H1 (cell line): ENCODE measurements at regions not wholly inside any gene's neighbourhood (a gene's known extent, or its start where the extent isn't known, plus 50 kb on each side); places are given as distances from the start of the nearest gene placed in this dataset.

Experiments used
- CTCF ChIA-PET: fragments of 300-600 bp; sonication (Branson Sonifier 250); formaldehyde crosslinking; loops from one replicate; lab custom pipeline; 2021; ENCODE audit not compliant: partially characterized antibody; lab: Charles Lee
- POLR2A ChIA-PET: fragments of 300-600 bp; sonication (Branson Sonifier 250); formaldehyde crosslinking; loops from one replicate; lab custom pipeline; 2021; ENCODE audit warnings: inconsistent platforms; ENCODE audit not compliant: partially characterized antibody; lab: Charles Lee
- DNase-seq, 2 experiments: peaks; one replicate each; pipeline versions ENCODE4 v3.0.0 to v3.0.0-alpha.2; 2010 to 2022; ENCODE audit warnings: low spot score in 2 of 2, low read depth in 1 of 2, mixed read lengths in 1 of 2
- FAIRE-seq: peaks from 2 replicates; lab custom pipeline; 2011; peaks lifted over from hg19 to GRCh38; lab: Jason Lieb, UNC
- H2AFZ ChIP-seq: 2 replicates; pipeline ENCODE4 v1.8.1; 2012; ENCODE audit warnings: low read length, inconsistent platforms
- H2AK5ac ChIP-seq: 2 replicates; pipeline ENCODE4 v1.6.1; 2013; ENCODE audit warnings: low read depth, low read length
- H2BK120ac ChIP-seq: replicated peaks from 2 replicates; pipeline ENCODE3; 2013; ENCODE audit warnings: low read depth, low read length, inconsistent platforms
- H2BK12ac ChIP-seq: 2 replicates; pipeline ENCODE4 v1.6.1; 2013; ENCODE audit warnings: low read depth, low read length
- H2BK15ac ChIP-seq: 2 replicates; pipeline ENCODE4 v1.6.1; 2013; ENCODE audit warnings: low read length
- H2BK20ac ChIP-seq: 2 replicates; pipeline ENCODE4 v1.6.1; 2013; ENCODE audit warnings: low read length
- H2BK5ac ChIP-seq: 2 replicates; pipeline ENCODE4 v1.6.1; 2013; ENCODE audit warnings: low read depth, low read length
- H3K14ac ChIP-seq: 2 replicates; pipeline ENCODE4 v1.6.1; 2013; ENCODE audit warnings: inconsistent platforms; ENCODE audit not compliant: insufficient read length
- H3K18ac ChIP-seq: 2 replicates; pipeline ENCODE4 v1.6.1; 2013; ENCODE audit warnings: low read length; ENCODE audit errors: extremely low read depth
- H3K23ac ChIP-seq: 2 replicates; pipeline ENCODE4 v1.6.1; 2013; ENCODE audit warnings: inconsistent platforms; ENCODE audit not compliant: insufficient read length
- H3K23me2 ChIP-seq: 2 replicates; pipeline ENCODE4 v1.6.1; 2013; ENCODE audit warnings: low read depth, low read length
- H3K27ac ChIP-seq: 2 replicates; pipeline ENCODE4 v1.6.1; 2011; ENCODE audit warnings: low read depth, low read length, inconsistent platforms
- H3K27me3 ChIP-seq, 4 experiments: replicated peaks in 1 of 4; 1 replicate in 1 of 4; 2 replicates in 3 of 4; pipeline versions ENCODE4 v1.6.1 to v1.8.1; 2011 to 2013; ENCODE audit warnings: low read length in 3 of 4, mild to moderate bottlenecking in 3 of 4, inconsistent platforms in 2 of 4, mixed read lengths in 2 of 4, moderate library complexity in 1 of 4; ENCODE audit not compliant: control insufficient read depth in 3 of 4, insufficient read depth in 3 of 4; ENCODE audit errors: extremely low read depth in 1 of 4
- H3K36me3 ChIP-seq, 4 experiments: 2 replicates each; pipeline versions ENCODE4 v1.6.1 to v1.8.1; 2011 to 2013; ENCODE audit warnings: mild to moderate bottlenecking in 4 of 4, low read length in 3 of 4, moderate library complexity in 2 of 4, control low read depth in 1 of 4, inconsistent platforms in 1 of 4; ENCODE audit not compliant: insufficient read depth in 4 of 4, control insufficient read depth in 2 of 4
- H3K4ac ChIP-seq: replicated peaks from 2 replicates; pipeline ENCODE3; 2013; ENCODE audit warnings: low read length, low read depth, mixed read lengths, inconsistent platforms; ENCODE audit not compliant: insufficient read length
- H3K4me1 ChIP-seq, 4 experiments: replicated peaks in 1 of 4; 1 replicate in 1 of 4; 2 replicates in 3 of 4; pipeline versions ENCODE4 v1.6.1 to v1.8.1; 2011 to 2013; ENCODE audit warnings: low read length in 3 of 4, inconsistent platforms in 2 of 4, mixed read lengths in 1 of 4; ENCODE audit not compliant: insufficient read depth in 4 of 4, control insufficient read depth in 3 of 4
- H3K4me2 ChIP-seq, 2 experiments: 2 replicates each; pipeline versions ENCODE4 v1.6.1 to v1.8.1; 2011 to 2013; ENCODE audit warnings: low read depth in 2 of 2, low read length in 2 of 2, control low read depth in 1 of 2, inconsistent platforms in 1 of 2, mild to moderate bottlenecking in 1 of 2; ENCODE audit not compliant: insufficient read depth in 1 of 2
- H3K4me3 ChIP-seq, 4 experiments: fragments of 200-600, 300-600 bp in 1 of 4; sonication (generic), shearing (Covaris generic), sonication (Bioruptor Twin) in 1 of 4; 2 replicates each; pipeline versions ENCODE4 v1.5.1 to v1.8.1; 2011 to 2016; ENCODE audit warnings: low read length in 4 of 4, low read depth in 3 of 4, control low read depth in 2 of 4, inconsistent platforms in 2 of 4, mild to moderate bottlenecking in 2 of 4, mixed read lengths in 1 of 4, moderate library complexity in 1 of 4; ENCODE audit not compliant: insufficient read depth in 2 of 4; ENCODE audit errors: extremely low read depth in 1 of 4
- H3K56ac ChIP-seq: replicated peaks from 2 replicates; pipeline ENCODE3; 2013; ENCODE audit warnings: low read depth, mild to moderate bottlenecking, mixed read lengths, low read length, inconsistent platforms; ENCODE audit not compliant: insufficient read length
- H3K79me1 ChIP-seq: 2 replicates; pipeline ENCODE4 v1.6.1; 2013; ENCODE audit warnings: low read depth, low read length, control low read depth
- H3K79me2 ChIP-seq, 2 experiments: 2 replicates each; pipeline versions ENCODE4 v1.6.1 to v1.8.1; 2012 to 2013; ENCODE audit warnings: low read length in 2 of 2, mild to moderate bottlenecking in 2 of 2, inconsistent platforms in 1 of 2; ENCODE audit not compliant: insufficient read depth in 2 of 2, control insufficient read depth in 1 of 2
- H3K9ac ChIP-seq, 4 experiments: replicated peaks in 1 of 4; 1 replicate in 1 of 4; 2 replicates in 3 of 4; pipeline versions ENCODE4 v1.6.1 to v1.8.1; 2011 to 2013; ENCODE audit warnings: low read depth in 3 of 4, low read length in 3 of 4, control low read depth in 2 of 4, mild to moderate bottlenecking in 2 of 4, moderate library complexity in 2 of 4, inconsistent platforms in 1 of 4; ENCODE audit errors: extremely low read depth in 1 of 4
- H3K9me3 ChIP-seq, 2 experiments: 2 replicates each; pipeline versions ENCODE4 v1.6.1 to v1.8.1; 2012 to 2013; ENCODE audit warnings: mild to moderate bottlenecking in 2 of 2, moderate library complexity in 2 of 2, control low read depth in 1 of 2, inconsistent platforms in 1 of 2, low read depth in 1 of 2, low read length in 1 of 2, mixed read lengths in 1 of 2; ENCODE audit not compliant: insufficient read depth in 2 of 2
- H4K20me1 ChIP-seq, 2 experiments: replicated peaks in 1 of 2; 2 replicates each; pipeline versions ENCODE3 to v1.8.1; 2011 to 2013; ENCODE audit warnings: inconsistent platforms in 2 of 2, low read length in 2 of 2, mild to moderate bottlenecking in 1 of 2; ENCODE audit not compliant: insufficient read depth in 2 of 2, control insufficient read depth in 1 of 2
- H4K5ac ChIP-seq: 2 replicates; pipeline ENCODE4 v1.6.1; 2013; ENCODE audit warnings: low read length, low read depth, mixed read lengths, inconsistent platforms; ENCODE audit not compliant: insufficient read length
- H4K8ac ChIP-seq: 2 replicates; pipeline ENCODE4 v1.8.0; 2013; ENCODE audit warnings: mild to moderate bottlenecking, moderate library complexity, low read length, inconsistent platforms; ENCODE audit not compliant: insufficient read depth; ENCODE audit errors: extremely low read depth
- H4K91ac ChIP-seq: replicated peaks from 2 replicates; pipeline ENCODE3; 2013; ENCODE audit warnings: low read length, mixed read lengths, inconsistent platforms; ENCODE audit not compliant: insufficient read length
- CTBP2 ChIP-seq: IDR thresholded peaks from 2 replicates; pipeline ENCODE4 v1.7.0; 2011; ENCODE audit warnings: borderline replicate concordance, mild to moderate bottlenecking, moderate library complexity, mixed read lengths, low read length; ENCODE audit not compliant: insufficient read depth, insufficient read length
- EGR1 ChIP-seq: IDR thresholded peaks from 2 replicates; pipeline ENCODE4 v1.6.1; 2011; ENCODE audit warnings: low read depth, low read length, borderline replicate concordance
- EP300 ChIP-seq, 2 experiments: IDR thresholded peaks; 1 replicate in 1 of 2; 2 replicates in 1 of 2; pipeline ENCODE4 v1.6.1; 2011 to 2012; ENCODE audit warnings: low read depth in 2 of 2, low read length in 2 of 2, mild to moderate bottlenecking in 2 of 2, borderline replicate concordance in 1 of 2, inconsistent platforms in 1 of 2, moderate library complexity in 1 of 2
- EZH2 ChIP-seq: fragments of 200-600 bp; sonication (generic); IDR thresholded peaks from 2 replicates; pipeline ENCODE4 v1.7.1; 2012; ENCODE audit warnings: low read depth, mild to moderate bottlenecking, moderate library complexity, low read length, inconsistent platforms; ENCODE audit not compliant: severe bottlenecking
- POLR2A ChIP-seq, 2 experiments: IDR thresholded peaks; 1 replicate in 1 of 2; 2 replicates in 1 of 2; pipeline ENCODE4 v1.6.1; 2011; ENCODE audit warnings: low read depth in 2 of 2, low read length in 2 of 2, mild to moderate bottlenecking in 2 of 2; ENCODE audit errors: control extremely low read depth in 1 of 2
- SIN3A ChIP-seq, 2 experiments: IDR thresholded peaks in 1 of 2; conservative IDR thresholded peaks in 1 of 2; 2 replicates each; pipeline ENCODE4 v1.6.1; 2011 to 2012; ENCODE audit warnings: low read length in 2 of 2, improper control_type of control experiment in 1 of 2, low read depth in 1 of 2, mild to moderate bottlenecking in 1 of 2
- SP1 ChIP-seq: IDR thresholded peaks from 2 replicates; pipeline ENCODE4 v1.6.1; 2011; ENCODE audit warnings: low read depth, low read length
- SRF ChIP-seq: IDR thresholded peaks from 2 replicates; pipeline ENCODE4 v1.6.1; 2011; ENCODE audit warnings: mild to moderate bottlenecking, low read depth, low read length, moderate library complexity
- WGBS, 2 experiments: shearing (Covaris generic) in 1 of 2; methylation state at CpG; one replicate each; pipeline versions ENCODE4 v1.1.6 to v1.1.7; 2013 to 2015; ENCODE audit warnings: low lambda C conversion rate in 2 of 2, mixed read lengths in 2 of 2, inconsistent platforms in 1 of 2, low coverage in 1 of 2, missing lambda C conversion rate in 1 of 2; ENCODE audit not compliant: insufficient replicate concordance in 2 of 2, insufficient coverage in 1 of 2, insufficient read length in 1 of 2; ENCODE audit errors: extremely low coverage in 1 of 2, missing lambda C conversion rate in 1 of 2; 5-methylcytosine and 5-hydroxymethylcytosine counted together
- TF ChIP-seq, protein P1 (sequence below): IDR thresholded peaks from 2 replicates; pipeline ENCODE4 v1.6.1; 2012; ENCODE audit warnings: low read length, inconsistent platforms
- TF ChIP-seq, protein P2 (sequence below), 3 experiments: IDR thresholded peaks; 1 replicate in 2 of 3; 2 replicates in 1 of 3; pipeline versions ENCODE4 v1.5.1 to v1.6.1; 2011; ENCODE audit warnings: low read length in 3 of 3, mild to moderate bottlenecking in 3 of 3, inconsistent platforms in 2 of 3, low read depth in 1 of 3, moderate library complexity in 1 of 3; ENCODE audit not compliant: insufficient read depth in 1 of 3; ENCODE audit errors: control extremely low read depth in 1 of 3

DNA sequence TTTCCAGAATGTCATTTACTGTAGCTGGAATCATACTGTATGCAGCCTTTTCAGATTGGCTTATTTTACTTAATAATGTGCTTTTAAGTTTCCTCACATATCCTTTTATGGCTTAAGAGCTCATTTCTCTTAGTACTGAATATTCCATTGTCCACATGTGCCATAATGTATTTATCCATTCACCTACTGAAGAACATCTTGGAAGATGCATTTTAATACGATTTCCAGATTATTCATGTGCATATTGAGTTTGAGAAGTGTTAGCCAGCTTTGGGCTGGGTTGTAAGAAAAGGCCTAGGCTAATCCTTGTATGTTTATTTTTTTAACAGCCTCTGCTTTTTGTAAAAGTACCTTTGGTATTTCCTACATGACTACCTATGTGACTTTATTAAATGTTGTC is 109.3 kb upstream of the MDFIC start:
- DNase-seq, result no peak
- H3K27ac ChIP-seq, result no peak overlapping the region
- H2BK12ac ChIP-seq, result no peak overlapping the region
- no peak overlapping the region for H3K14ac ChIP-seq
- no peak overlapping the region for H3K23ac ChIP-seq
- no peaks in the 10 kb centered on the region for H4K20me1 ChIP-seq
- H2AFZ ChIP-seq, result no peak overlapping the region
- no peak overlapping the region for H3K4me2 ChIP-seq
- ChIA-PET CTCF (no interaction called here), POLR2A (no interaction called here)
- no peak overlapping the region for H2AK5ac ChIP-seq
- H3K56ac ChIP-seq, result no peak overlapping the region
- H3K4me3 ChIP-seq, result no peak overlapping the region
- H3K79me1 ChIP-seq, result no peaks in the 10 kb centered on the region
- H4K5ac ChIP-seq, result no peak overlapping the region
- no peak overlapping the region for H3K4ac ChIP-seq
- H3K79me2 ChIP-seq, result no peaks in the 10 kb centered on the region
- no peaks in the 10 kb centered on the region for H3K23me2 ChIP-seq
- H2BK15ac ChIP-seq, result no peak overlapping the region
- H3K9me3 ChIP-seq, result no peaks in the 10 kb centered on the region
- no peak overlapping the region for H2BK20ac ChIP-seq
- no peaks in the 10 kb centered on the region for H3K36me3 ChIP-seq
- no peaks in the 10 kb centered on the region for H3K27me3 ChIP-seq
- no peak overlapping the region for H2BK5ac ChIP-seq
- H4K8ac ChIP-seq, result no peak overlapping the region
- no peak overlapping the region for H4K91ac ChIP-seq
- no peaks in the 10 kb centered on the region for H3K4me1 ChIP-seq
- no peak overlapping the region for H2BK120ac ChIP-seq
- 93% methylated on average over 1 of the region's 1 CpG; no CpG with 5 or more reads in 1 of the 2 experiments for WGBS, 2 experiments
- H3K18ac ChIP-seq, result no peak overlapping the region
- FAIRE-seq, result no peak
- no peak overlapping the region for H3K9ac ChIP-seq
- TF ChIP-seq, protein P1, sequence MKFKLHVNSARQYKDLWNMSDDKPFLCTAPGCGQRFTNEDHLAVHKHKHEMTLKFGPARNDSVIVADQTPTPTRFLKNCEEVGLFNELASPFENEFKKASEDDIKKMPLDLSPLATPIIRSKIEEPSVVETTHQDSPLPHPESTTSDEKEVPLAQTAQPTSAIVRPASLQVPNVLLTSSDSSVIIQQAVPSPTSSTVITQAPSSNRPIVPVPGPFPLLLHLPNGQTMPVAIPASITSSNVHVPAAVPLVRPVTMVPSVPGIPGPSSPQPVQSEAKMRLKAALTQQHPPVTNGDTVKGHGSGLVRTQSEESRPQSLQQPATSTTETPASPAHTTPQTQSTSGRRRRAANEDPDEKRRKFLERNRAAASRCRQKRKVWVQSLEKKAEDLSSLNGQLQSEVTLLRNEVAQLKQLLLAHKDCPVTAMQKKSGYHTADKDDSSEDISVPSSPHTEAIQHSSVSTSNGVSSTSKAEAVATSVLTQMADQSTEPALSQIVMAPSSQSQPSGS, result no peak
- TF ChIP-seq EP300 (IDR thresholded peaks at IDR 0.05; ENCODE audit: borderline replicate concordance in 1 of 2, low read depth in 2 of 2, low read length in 2 of 2), result no peak
- no peak for TF ChIP-seq SIN3A (conservative IDR thresholded peaks at IDR 0.05 in 1 of 2, IDR thresholded peaks at IDR 0.05 in 1 of 2; ENCODE audit: low read depth in 1 of 2, low read length in 2 of 2)
- no peak for TF ChIP-seq CTBP2
- no peak for TF ChIP-seq EZH2
- no peak for TF ChIP-seq POLR2A (IDR thresholded peaks at IDR 0.05; ENCODE audit: control extremely low read depth in 1 of 2, low read depth in 2 of 2, low read length in 2 of 2)
- no peak for TF ChIP-seq EGR1
- TF ChIP-seq, protein P2, sequence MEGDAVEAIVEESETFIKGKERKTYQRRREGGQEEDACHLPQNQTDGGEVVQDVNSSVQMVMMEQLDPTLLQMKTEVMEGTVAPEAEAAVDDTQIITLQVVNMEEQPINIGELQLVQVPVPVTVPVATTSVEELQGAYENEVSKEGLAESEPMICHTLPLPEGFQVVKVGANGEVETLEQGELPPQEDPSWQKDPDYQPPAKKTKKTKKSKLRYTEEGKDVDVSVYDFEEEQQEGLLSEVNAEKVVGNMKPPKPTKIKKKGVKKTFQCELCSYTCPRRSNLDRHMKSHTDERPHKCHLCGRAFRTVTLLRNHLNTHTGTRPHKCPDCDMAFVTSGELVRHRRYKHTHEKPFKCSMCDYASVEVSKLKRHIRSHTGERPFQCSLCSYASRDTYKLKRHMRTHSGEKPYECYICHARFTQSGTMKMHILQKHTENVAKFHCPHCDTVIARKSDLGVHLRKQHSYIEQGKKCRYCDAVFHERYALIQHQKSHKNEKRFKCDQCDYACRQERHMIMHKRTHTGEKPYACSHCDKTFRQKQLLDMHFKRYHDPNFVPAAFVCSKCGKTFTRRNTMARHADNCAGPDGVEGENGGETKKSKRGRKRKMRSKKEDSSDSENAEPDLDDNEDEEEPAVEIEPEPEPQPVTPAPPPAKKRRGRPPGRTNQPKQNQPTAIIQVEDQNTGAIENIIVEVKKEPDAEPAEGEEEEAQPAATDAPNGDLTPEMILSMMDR (IDR thresholded peaks at IDR 0.05; ENCODE audit: control extremely low read depth in 1 of 3, insufficient read depth in 1 of 3, low read depth in 1 of 3, low read length in 3 of 3), result no peak
- TF ChIP-seq SP1, result no peak
- TF ChIP-seq SRF, result no peak
